ENCODE measurements at regions not wholly inside any gene's neighbourhood (a gene's known extent, or its start where the extent isn't known, plus 50 kb on each side); places are given as distances from the start of the nearest gene placed in this dataset.

DNA sequence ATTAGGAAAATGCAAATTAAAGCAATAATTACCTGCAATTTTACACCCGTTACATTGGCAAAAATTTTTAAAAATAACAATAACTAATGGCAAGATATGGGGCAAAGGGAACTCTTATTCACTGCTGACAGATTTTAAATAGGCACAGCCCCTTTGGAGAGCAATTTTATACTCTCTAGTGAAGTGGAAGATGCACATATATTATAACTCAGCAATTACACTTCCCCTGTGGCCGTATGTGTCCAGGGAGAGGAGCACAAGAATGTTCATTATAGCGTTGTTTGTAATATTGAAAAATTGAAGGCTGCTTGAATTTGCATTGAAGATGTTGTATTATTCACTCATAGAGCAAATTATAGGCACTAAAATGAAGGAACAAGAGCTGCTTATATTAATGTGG, 488.3 kb upstream of the ATXN7L3B start:
- no peaks in the 10 kb centered on the region for H3K36me3 ChIP-seq (ENCODE audit: control insufficient read depth in 2 of 2, extremely low read depth in 1 of 2, insufficient read depth in 2 of 2, low read length in 2 of 2)
- no peaks in the 10 kb centered on the region for H4K20me1 ChIP-seq (ENCODE audit: control insufficient read depth, extremely low read depth, insufficient read depth, low read length)
- no peaks in the 10 kb centered on the region for H3K4me1 ChIP-seq (ENCODE audit: control insufficient read depth, extremely low read depth, insufficient read depth, low read length)
- no peak overlapping the region for H3K9ac ChIP-seq (ENCODE audit: control insufficient read depth, extremely low read depth, insufficient read depth, low read length)
- H2AFZ ChIP-seq (ENCODE audit: control insufficient read depth, low read length), result no peak overlapping the region
- no peaks in the 10 kb centered on the region for H3K27me3 ChIP-seq (ENCODE audit: control insufficient read depth, extremely low read depth, insufficient read depth, low read length)
- no peak overlapping the region for H3K4me2 ChIP-seq (ENCODE audit: control insufficient read depth, extremely low read depth, insufficient read depth, low read depth, low read length)
- no peak for FAIRE-seq
- H3K4me3 ChIP-seq (ENCODE audit: control insufficient read depth in 2 of 3, extremely low read depth in 1 of 3, insufficient read depth in 2 of 3, low read depth in 1 of 3, low read length in 3 of 3), result no peak overlapping the region
- no peak overlapping the region for H3K27ac ChIP-seq (ENCODE audit: control insufficient read depth, insufficient read depth, low read length)
- dilution Hi-C loops (cut with MboI; ENCODE audit: extremely low pct_ligation_motif_present, low sequenced_read_pairs), result no loop called here
- no peaks in the 10 kb centered on the region for H3K9me3 ChIP-seq (ENCODE audit: control insufficient read depth, low read depth, low read length)
- DNase-seq (ENCODE audit: low read depth, low spot score), result no peak
- H3K9me1 ChIP-seq (ENCODE audit: control insufficient read depth, extremely low read depth, insufficient read depth, low read length), result no peaks in the 10 kb centered on the region
- H3K79me2 ChIP-seq (ENCODE audit: control insufficient read depth, insufficient read depth, low read length), result no peaks in the 10 kb centered on the region
- TF ChIP-seq EZH2 (IDR thresholded peaks at IDR 0.05; ENCODE audit: low read length), result no peak
- TF ChIP-seq, protein P1, sequence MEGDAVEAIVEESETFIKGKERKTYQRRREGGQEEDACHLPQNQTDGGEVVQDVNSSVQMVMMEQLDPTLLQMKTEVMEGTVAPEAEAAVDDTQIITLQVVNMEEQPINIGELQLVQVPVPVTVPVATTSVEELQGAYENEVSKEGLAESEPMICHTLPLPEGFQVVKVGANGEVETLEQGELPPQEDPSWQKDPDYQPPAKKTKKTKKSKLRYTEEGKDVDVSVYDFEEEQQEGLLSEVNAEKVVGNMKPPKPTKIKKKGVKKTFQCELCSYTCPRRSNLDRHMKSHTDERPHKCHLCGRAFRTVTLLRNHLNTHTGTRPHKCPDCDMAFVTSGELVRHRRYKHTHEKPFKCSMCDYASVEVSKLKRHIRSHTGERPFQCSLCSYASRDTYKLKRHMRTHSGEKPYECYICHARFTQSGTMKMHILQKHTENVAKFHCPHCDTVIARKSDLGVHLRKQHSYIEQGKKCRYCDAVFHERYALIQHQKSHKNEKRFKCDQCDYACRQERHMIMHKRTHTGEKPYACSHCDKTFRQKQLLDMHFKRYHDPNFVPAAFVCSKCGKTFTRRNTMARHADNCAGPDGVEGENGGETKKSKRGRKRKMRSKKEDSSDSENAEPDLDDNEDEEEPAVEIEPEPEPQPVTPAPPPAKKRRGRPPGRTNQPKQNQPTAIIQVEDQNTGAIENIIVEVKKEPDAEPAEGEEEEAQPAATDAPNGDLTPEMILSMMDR (optimal IDR thresholded peaks at IDR 0.05 in 1 of 3, IDR thresholded peaks at IDR 0.05 in 1 of 3, conservative IDR thresholded peaks at IDR 0.05 in 1 of 3; ENCODE audit: extremely low read depth in 1 of 3, insufficient read depth in 2 of 3, low read length in 3 of 3), result no peak

DNA sequence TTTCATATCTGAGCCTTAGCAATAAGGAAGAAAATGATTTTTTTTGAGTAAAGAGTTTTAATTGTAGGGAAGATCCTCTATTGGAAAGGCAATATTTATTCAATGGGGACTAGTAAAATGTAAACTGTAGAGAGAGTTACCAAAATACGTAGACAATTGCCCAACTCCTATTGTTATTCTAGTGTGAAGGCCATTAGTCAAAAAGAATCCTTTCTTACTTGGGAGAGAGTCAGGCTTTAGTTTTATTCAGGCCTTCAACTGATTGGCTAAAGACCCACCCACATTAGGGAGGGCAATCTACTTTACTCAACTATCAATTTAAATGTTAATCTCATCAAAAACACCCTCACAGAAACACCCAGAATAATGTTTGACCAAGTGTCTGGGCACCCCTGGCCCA, 485.8 kb upstream of the ATXN7L3B start:
- dilution Hi-C loops (cut with MboI; ENCODE audit: extremely low pct_ligation_motif_present, low sequenced_read_pairs), result no loop called here
- H3K4me3 ChIP-seq (ENCODE audit: control insufficient read depth in 2 of 3, extremely low read depth in 1 of 3, insufficient read depth in 2 of 3, low read depth in 1 of 3, low read length in 3 of 3), result no peak overlapping the region
- H3K27me3 ChIP-seq (ENCODE audit: control insufficient read depth, extremely low read depth, insufficient read depth, low read length), result no peaks in the 10 kb centered on the region
- H4K20me1 ChIP-seq (ENCODE audit: control insufficient read depth, extremely low read depth, insufficient read depth, low read length), result no peaks in the 10 kb centered on the region
- H3K79me2 ChIP-seq (ENCODE audit: control insufficient read depth, insufficient read depth, low read length), result no peaks in the 10 kb centered on the region
- no peaks in the 10 kb centered on the region for H3K4me1 ChIP-seq (ENCODE audit: control insufficient read depth, extremely low read depth, insufficient read depth, low read length)
- no peaks in the 10 kb centered on the region for H3K36me3 ChIP-seq (ENCODE audit: control insufficient read depth in 2 of 2, extremely low read depth in 1 of 2, insufficient read depth in 2 of 2, low read length in 2 of 2)
- no peak overlapping the region for H3K27ac ChIP-seq (ENCODE audit: control insufficient read depth, insufficient read depth, low read length)
- FAIRE-seq (no peak), DNase-seq (ENCODE audit: low read depth, low spot score) (no peak)
- no peak for TF ChIP-seq EZH2 (IDR thresholded peaks at IDR 0.05; ENCODE audit: low read length)
- TF ChIP-seq, protein P1 (optimal IDR thresholded peaks at IDR 0.05 in 1 of 3, IDR thresholded peaks at IDR 0.05 in 1 of 3, conservative IDR thresholded peaks at IDR 0.05 in 1 of 3; ENCODE audit: extremely low read depth in 1 of 3, insufficient read depth in 2 of 3, low read length in 3 of 3), result no peak
- H3K9ac ChIP-seq (ENCODE audit: control insufficient read depth, extremely low read depth, insufficient read depth, low read length), result no peak overlapping the region
- no peaks in the 10 kb centered on the region for H3K9me1 ChIP-seq (ENCODE audit: control insufficient read depth, extremely low read depth, insufficient read depth, low read length)
- H3K9me3 ChIP-seq (ENCODE audit: control insufficient read depth, low read depth, low read length), result no peaks in the 10 kb centered on the region
- no peak overlapping the region for H2AFZ ChIP-seq (ENCODE audit: control insufficient read depth, low read length)
- no peak overlapping the region for H3K4me2 ChIP-seq (ENCODE audit: control insufficient read depth, extremely low read depth, insufficient read depth, low read depth, low read length)

Data from keratinocyte (primary cell).